Liver (tissue), 8 donors: ENCODE measurements at regions not wholly inside any gene's neighbourhood (a gene's known extent, or its start where the extent isn't known, plus 50 kb on each side); places are given as distances from the start of the nearest gene placed in this dataset.

Experiments
- DNase-seq: peaks from one replicate; pipeline ENCODE4 v3.0.0-alpha.2; 2017; ENCODE audit warnings: low spot score
- H3K27ac ChIP-seq, 2 donors: one replicate each; pipeline ENCODE4 v1.7.0; 2013; ENCODE audit warnings: inconsistent platforms in 2 of 2, low read length in 2 of 2, control low read depth in 1 of 2, low read depth in 1 of 2, mild to moderate bottlenecking in 1 of 2
- H3K27me3 ChIP-seq, 4 donors: one replicate each; pipeline versions ENCODE4 v1.6.1 to v1.7.0; 2013; ENCODE audit warnings: low read length in 3 of 4, inconsistent platforms in 1 of 4, mild to moderate bottlenecking in 1 of 4, moderate library complexity in 1 of 4; ENCODE audit not compliant: control insufficient read depth in 4 of 4, insufficient read depth in 4 of 4
- H3K36me3 ChIP-seq, 4 donors: one replicate each; pipeline versions ENCODE4 v1.6.1 to v1.7.0; 2013; ENCODE audit warnings: low read length in 3 of 4, mild to moderate bottlenecking in 3 of 4, low read depth in 1 of 4, moderate library complexity in 1 of 4; ENCODE audit not compliant: control insufficient read depth in 4 of 4, insufficient read depth in 3 of 4
- H3K4me1 ChIP-seq, 4 donors: one replicate each; pipeline versions ENCODE4 v1.6.1 to v1.7.0; 2013; ENCODE audit warnings: low read length in 3 of 4, mild to moderate bottlenecking in 3 of 4, moderate library complexity in 1 of 4; ENCODE audit not compliant: control insufficient read depth in 4 of 4, insufficient read depth in 4 of 4
- H3K4me3 ChIP-seq, 3 donors: one replicate each; pipeline versions ENCODE4 v1.6.1 to v1.7.0; 2013; ENCODE audit warnings: low read length in 3 of 3, control low read depth in 1 of 3, low read depth in 1 of 3, mild to moderate bottlenecking in 1 of 3
- H3K9ac ChIP-seq, 2 donors: one replicate each; pipeline ENCODE4 v1.7.0; 2013; ENCODE audit warnings: low read length in 2 of 2, mild to moderate bottlenecking in 2 of 2, moderate library complexity in 2 of 2, control low read depth in 1 of 2, low read depth in 1 of 2
- H3K9me3 ChIP-seq, 4 donors: one replicate each; pipeline versions ENCODE4 v1.6.1 to v1.7.0; 2013; ENCODE audit warnings: low read length in 3 of 4; ENCODE audit not compliant: control insufficient read depth in 4 of 4
- EGR1 ChIP-seq, 2 donors: IDR thresholded peaks; 2 replicates each; pipeline ENCODE4 v1.6.1; 2016 to 2018; ENCODE audit warnings: antibody characterized with exemption in 2 of 2, low read depth in 2 of 2
- FOXA1 ChIP-seq: IDR thresholded peaks from 2 replicates; pipeline ENCODE4 v1.6.1; 2016; ENCODE audit warnings: antibody characterized with exemption
- FOXA2 ChIP-seq: IDR thresholded peaks from 2 replicates; pipeline ENCODE4 v1.6.1; 2016; ENCODE audit warnings: antibody characterized with exemption
- GABPA ChIP-seq, 2 donors: IDR thresholded peaks in 1 of 2; conservative IDR thresholded peaks in 1 of 2; 2 replicates each; pipeline ENCODE4 v1.6.1; 2016; ENCODE audit warnings: antibody characterized with exemption in 2 of 2, mild to moderate bottlenecking in 1 of 2, moderate library complexity in 1 of 2
- HNF4A ChIP-seq, 2 donors: conservative IDR thresholded peaks; 2 replicates each; pipeline ENCODE4 v1.6.1; 2016; ENCODE audit warnings: antibody characterized with exemption in 2 of 2, mild to moderate bottlenecking in 2 of 2
- HNF4G ChIP-seq: IDR thresholded peaks from 2 replicates; pipeline ENCODE4 v1.6.1; 2016; ENCODE audit warnings: antibody characterized with exemption
- JUND ChIP-seq, 2 donors: IDR thresholded peaks; 2 replicates each; pipeline ENCODE4 v1.6.1; 2016; ENCODE audit warnings: antibody characterized with exemption in 2 of 2
- NR2F2 ChIP-seq: IDR thresholded peaks from 2 replicates; pipeline ENCODE4 v1.6.1; 2016; ENCODE audit warnings: antibody characterized with exemption
- RAD21 ChIP-seq, 2 donors: IDR thresholded peaks; 2 replicates each; pipeline ENCODE4 v1.6.1; 2016; ENCODE audit warnings: antibody characterized with exemption in 2 of 2, mild to moderate bottlenecking in 2 of 2
- RXRA ChIP-seq, 2 donors: IDR thresholded peaks; 2 replicates each; pipeline ENCODE4 v1.6.1; 2017 to 2018; ENCODE audit warnings: antibody characterized with exemption in 2 of 2, mild to moderate bottlenecking in 1 of 2
- SP1 ChIP-seq: IDR thresholded peaks from 2 replicates; pipeline ENCODE4 v1.6.1; 2018; ENCODE audit warnings: antibody characterized with exemption, mild to moderate bottlenecking
- TAF1 ChIP-seq: conservative IDR thresholded peaks from 2 replicates; pipeline ENCODE4 v1.6.1; 2016; ENCODE audit warnings: antibody characterized with exemption, mild to moderate bottlenecking
- WGBS: extraction: QIAGEN DNeasy Blood & Tissue Kit; methylation state at CpG from one replicate; pipeline ENCODE4 v1.1.7; 2013; 5-methylcytosine and 5-hydroxymethylcytosine counted together
- TF ChIP-seq, protein P1 (sequence below): IDR thresholded peaks from 2 replicates; pipeline ENCODE4 v1.6.1; 2016; ENCODE audit warnings: antibody characterized with exemption
- TF ChIP-seq, protein P2 (sequence below): IDR thresholded peaks from 2 replicates; pipeline ENCODE4 v1.6.1; 2016; ENCODE audit warnings: antibody characterized with exemption
- TF ChIP-seq, protein P3 (sequence below): IDR thresholded peaks from 2 replicates; pipeline ENCODE4 v1.6.1; 2016; ENCODE audit warnings: antibody characterized with exemption, mild to moderate bottlenecking
- TF ChIP-seq, protein P4 (sequence below): IDR thresholded peaks from 2 replicates; pipeline ENCODE4 v1.6.1; 2016; ENCODE audit warnings: antibody characterized with exemption
- TF ChIP-seq, protein P5 (sequence below): fragments of 150-350 bp; IDR thresholded peaks from 2 replicates; pipeline ENCODE4 v1.5.1; 2017; ENCODE audit warnings: improper control_type of control experiment, low read depth, low read length; ENCODE audit not compliant: missing input control
- donor health status: healthy.
- donor health status: healthy.
- donor health status: healthy.
- donor health status: healthy.
- donor health status: healthy.

DNA sequence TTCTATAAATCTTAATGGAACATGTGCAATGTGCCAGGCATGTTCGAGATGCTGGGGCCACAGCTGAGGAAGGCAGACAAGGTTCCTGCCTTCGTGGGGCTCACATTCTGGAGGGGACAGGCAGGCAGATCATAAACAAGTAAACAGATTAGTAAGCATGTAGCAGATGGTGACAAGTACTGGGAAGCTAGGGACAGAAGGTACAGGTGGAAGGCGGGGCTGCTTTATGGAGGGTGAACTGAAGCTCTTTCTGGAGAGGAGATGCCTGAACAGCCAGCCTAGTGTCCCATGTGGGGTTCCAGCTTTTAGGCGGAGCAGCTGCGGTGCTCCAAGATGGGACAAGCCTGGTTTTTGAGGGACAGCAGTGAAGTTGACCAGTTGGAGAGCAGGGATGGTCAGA is 74.7 kb upstream of the SNRK start:
- no peaks in the 10 kb centered on the region for H3K36me3 ChIP-seq
- peak; percentile 26 for DNase-seq
- H3K9ac ChIP-seq: no peak overlapping the region
- 98% methylated on average over 5 of the region's 5 CpGs for WGBS
- H3K27me3 ChIP-seq: no peaks in the 10 kb centered on the region
- H3K27ac ChIP-seq: no peak overlapping the region
- H3K9me3 ChIP-seq: no peaks in the 10 kb centered on the region
- H3K4me3 ChIP-seq: no peak overlapping the region
- TF ChIP-seq FOXA2 (no peak), JUND (IDR thresholded peaks at IDR 0.05) (no peak), SP1 (no peak), HNF4G (no peak), RAD21 (IDR thresholded peaks at IDR 0.05) (no peak), EGR1 (IDR thresholded peaks at IDR 0.05; ENCODE audit: low read depth in 2 of 2) (no peak), HNF4A (conservative IDR thresholded peaks at IDR 0.05) (no peak), FOXA1 (no peak), TAF1 (no peak), NR2F2 (no peak), RXRA (IDR thresholded peaks at IDR 0.05) (no peak), GABPA (IDR thresholded peaks at IDR 0.05 in 1 of 2, conservative IDR thresholded peaks at IDR 0.05 in 1 of 2) (no peak)
- TF ChIP-seq, protein P1, sequence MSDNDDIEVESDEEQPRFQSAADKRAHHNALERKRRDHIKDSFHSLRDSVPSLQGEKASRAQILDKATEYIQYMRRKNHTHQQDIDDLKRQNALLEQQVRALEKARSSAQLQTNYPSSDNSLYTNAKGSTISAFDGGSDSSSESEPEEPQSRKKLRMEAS: no peak
- TF ChIP-seq, protein P2, sequence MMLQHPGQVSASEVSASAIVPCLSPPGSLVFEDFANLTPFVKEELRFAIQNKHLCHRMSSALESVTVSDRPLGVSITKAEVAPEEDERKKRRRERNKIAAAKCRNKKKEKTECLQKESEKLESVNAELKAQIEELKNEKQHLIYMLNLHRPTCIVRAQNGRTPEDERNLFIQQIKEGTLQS: no peak
- TF ChIP-seq, protein P3, sequence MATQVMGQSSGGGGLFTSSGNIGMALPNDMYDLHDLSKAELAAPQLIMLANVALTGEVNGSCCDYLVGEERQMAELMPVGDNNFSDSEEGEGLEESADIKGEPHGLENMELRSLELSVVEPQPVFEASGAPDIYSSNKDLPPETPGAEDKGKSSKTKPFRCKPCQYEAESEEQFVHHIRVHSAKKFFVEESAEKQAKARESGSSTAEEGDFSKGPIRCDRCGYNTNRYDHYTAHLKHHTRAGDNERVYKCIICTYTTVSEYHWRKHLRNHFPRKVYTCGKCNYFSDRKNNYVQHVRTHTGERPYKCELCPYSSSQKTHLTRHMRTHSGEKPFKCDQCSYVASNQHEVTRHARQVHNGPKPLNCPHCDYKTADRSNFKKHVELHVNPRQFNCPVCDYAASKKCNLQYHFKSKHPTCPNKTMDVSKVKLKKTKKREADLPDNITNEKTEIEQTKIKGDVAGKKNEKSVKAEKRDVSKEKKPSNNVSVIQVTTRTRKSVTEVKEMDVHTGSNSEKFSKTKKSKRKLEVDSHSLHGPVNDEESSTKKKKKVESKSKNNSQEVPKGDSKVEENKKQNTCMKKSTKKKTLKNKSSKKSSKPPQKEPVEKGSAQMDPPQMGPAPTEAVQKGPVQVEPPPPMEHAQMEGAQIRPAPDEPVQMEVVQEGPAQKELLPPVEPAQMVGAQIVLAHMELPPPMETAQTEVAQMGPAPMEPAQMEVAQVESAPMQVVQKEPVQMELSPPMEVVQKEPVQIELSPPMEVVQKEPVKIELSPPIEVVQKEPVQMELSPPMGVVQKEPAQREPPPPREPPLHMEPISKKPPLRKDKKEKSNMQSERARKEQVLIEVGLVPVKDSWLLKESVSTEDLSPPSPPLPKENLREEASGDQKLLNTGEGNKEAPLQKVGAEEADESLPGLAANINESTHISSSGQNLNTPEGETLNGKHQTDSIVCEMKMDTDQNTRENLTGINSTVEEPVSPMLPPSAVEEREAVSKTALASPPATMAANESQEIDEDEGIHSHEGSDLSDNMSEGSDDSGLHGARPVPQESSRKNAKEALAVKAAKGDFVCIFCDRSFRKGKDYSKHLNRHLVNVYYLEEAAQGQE: no peak
- TF ChIP-seq, protein P4, sequence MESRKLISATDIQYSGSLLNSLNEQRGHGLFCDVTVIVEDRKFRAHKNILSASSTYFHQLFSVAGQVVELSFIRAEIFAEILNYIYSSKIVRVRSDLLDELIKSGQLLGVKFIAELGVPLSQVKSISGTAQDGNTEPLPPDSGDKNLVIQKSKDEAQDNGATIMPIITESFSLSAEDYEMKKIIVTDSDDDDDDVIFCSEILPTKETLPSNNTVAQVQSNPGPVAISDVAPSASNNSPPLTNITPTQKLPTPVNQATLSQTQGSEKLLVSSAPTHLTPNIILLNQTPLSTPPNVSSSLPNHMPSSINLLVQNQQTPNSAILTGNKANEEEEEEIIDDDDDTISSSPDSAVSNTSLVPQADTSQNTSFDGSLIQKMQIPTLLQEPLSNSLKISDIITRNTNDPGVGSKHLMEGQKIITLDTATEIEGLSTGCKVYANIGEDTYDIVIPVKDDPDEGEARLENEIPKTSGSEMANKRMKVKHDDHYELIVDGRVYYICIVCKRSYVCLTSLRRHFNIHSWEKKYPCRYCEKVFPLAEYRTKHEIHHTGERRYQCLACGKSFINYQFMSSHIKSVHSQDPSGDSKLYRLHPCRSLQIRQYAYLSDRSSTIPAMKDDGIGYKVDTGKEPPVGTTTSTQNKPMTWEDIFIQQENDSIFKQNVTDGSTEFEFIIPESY: no peak
- TF ChIP-seq, protein P5, sequence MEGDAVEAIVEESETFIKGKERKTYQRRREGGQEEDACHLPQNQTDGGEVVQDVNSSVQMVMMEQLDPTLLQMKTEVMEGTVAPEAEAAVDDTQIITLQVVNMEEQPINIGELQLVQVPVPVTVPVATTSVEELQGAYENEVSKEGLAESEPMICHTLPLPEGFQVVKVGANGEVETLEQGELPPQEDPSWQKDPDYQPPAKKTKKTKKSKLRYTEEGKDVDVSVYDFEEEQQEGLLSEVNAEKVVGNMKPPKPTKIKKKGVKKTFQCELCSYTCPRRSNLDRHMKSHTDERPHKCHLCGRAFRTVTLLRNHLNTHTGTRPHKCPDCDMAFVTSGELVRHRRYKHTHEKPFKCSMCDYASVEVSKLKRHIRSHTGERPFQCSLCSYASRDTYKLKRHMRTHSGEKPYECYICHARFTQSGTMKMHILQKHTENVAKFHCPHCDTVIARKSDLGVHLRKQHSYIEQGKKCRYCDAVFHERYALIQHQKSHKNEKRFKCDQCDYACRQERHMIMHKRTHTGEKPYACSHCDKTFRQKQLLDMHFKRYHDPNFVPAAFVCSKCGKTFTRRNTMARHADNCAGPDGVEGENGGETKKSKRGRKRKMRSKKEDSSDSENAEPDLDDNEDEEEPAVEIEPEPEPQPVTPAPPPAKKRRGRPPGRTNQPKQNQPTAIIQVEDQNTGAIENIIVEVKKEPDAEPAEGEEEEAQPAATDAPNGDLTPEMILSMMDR: no peak
- peaks cover 10 to 65% (median 50%) of the 10 kb centered on the region in 4 donors for H3K4me1 ChIP-seq
